Muscle of leg (tissue), 3 donors: ENCODE measurements at regions not wholly inside any gene's neighbourhood (a gene's known extent, or its start where the extent isn't known, plus 50 kb on each side); places are given as distances from the start of the nearest gene placed in this dataset.
A peak's percentile ranks its signal among the peaks of the same experiment; 100 is the strongest.
"Not testable (repeated sequence)": the region's sequence is repeated elsewhere in the genome, so short reads cannot be mapped to it uniquely, and the experiment has no call there.

ENCODE experiments used
- DNase-seq: peaks from one replicate; pipeline ENCODE4 v3.0.0; 2013
- H3K27ac ChIP-seq: one replicate; pipeline ENCODE4 v1.5.1; 2013; ENCODE audit warnings: mild to moderate bottlenecking, low read length, control low read depth
- H3K27me3 ChIP-seq: one replicate; pipeline ENCODE4 v1.6.1; 2013; ENCODE audit warnings: low read length; ENCODE audit not compliant: control insufficient read depth, insufficient read depth
- H3K36me3 ChIP-seq: one replicate; pipeline ENCODE4 v1.6.1; 2013; ENCODE audit warnings: low read length; ENCODE audit not compliant: control insufficient read depth, insufficient read depth
- H3K4me1 ChIP-seq: one replicate; pipeline ENCODE4 v1.6.1; 2013; ENCODE audit warnings: low read length; ENCODE audit not compliant: control insufficient read depth, insufficient read depth
- H3K4me3 ChIP-seq: one replicate; pipeline ENCODE4 v1.5.1; 2013; ENCODE audit warnings: low read length, control low read depth
- H3K9me3 ChIP-seq: replicated peaks from 2 replicates; pipeline ENCODE4 v1.6.1; 2013; ENCODE audit warnings: low read depth, low read length; ENCODE audit not compliant: control insufficient read depth
- WGBS: methylation state at CpG from one replicate; pipeline ENCODE4 v1.1.5; 2013; ENCODE audit warnings: missing lambda C conversion rate; ENCODE audit not compliant: insufficient coverage; 5-methylcytosine and 5-hydroxymethylcytosine counted together

- not testable (repeated sequence) for H3K4me3 ChIP-seq, H3K9me3 ChIP-seq, H3K27me3 ChIP-seq, H3K4me1 ChIP-seq, H3K36me3 ChIP-seq, H3K27ac ChIP-seq
- DNase-seq, result peak; percentile 57
- WGBS, result 0% methylated on average over 1 of the region's 7 CpGs
Measured at GRCh38 chr7:149930374-149931068, 56.8 kb downstream of the ATP6V0E2 start.

- H3K36me3 ChIP-seq, H3K9me3 ChIP-seq, H3K27ac ChIP-seq, H3K4me3 ChIP-seq, H3K4me1 ChIP-seq, H3K27me3 ChIP-seq: not testable (repeated sequence)
- DNase-seq, result peak; percentile 18
- whole genome bisulfite sequencing, result 40% methylated on average over 4 of the region's 5 CpGs
Measured at GRCh38 chr7:149933776-149934175, 60.0 kb downstream of the ATP6V0E2 start.

- no CpG with 5 or more reads among the region's 4 CpGs for WGBS
- H3K36me3 ChIP-seq, H3K27me3 ChIP-seq, H3K4me3 ChIP-seq, H3K4me1 ChIP-seq, H3K9me3 ChIP-seq, DNase-seq, H3K27ac ChIP-seq: not testable (repeated sequence)
Measured at GRCh38 chr7:149947346-149947745, 73.6 kb downstream of the ATP6V0E2 start.

GRCh38 chr7:149948444-149948843, 74.7 kb downstream of the ATP6V0E2 start:
- not testable (repeated sequence) for H3K27me3 ChIP-seq, H3K4me3 ChIP-seq, H3K36me3 ChIP-seq, H3K4me1 ChIP-seq, H3K27ac ChIP-seq, DNase-seq, H3K9me3 ChIP-seq
- WGBS, result 93% methylated on average over 4 of the region's 13 CpGs

- H3K36me3 ChIP-seq, H3K27me3 ChIP-seq, H3K9me3 ChIP-seq, H3K27ac ChIP-seq, H3K4me1 ChIP-seq, H3K4me3 ChIP-seq: not testable (repeated sequence)
- peak; percentile 9 for DNase-seq
- no CpG with 5 or more reads among the region's 13 CpGs for WGBS
Measured at GRCh38 chr7:149949863-149950577, 76.3 kb downstream of the ATP6V0E2 start.

GRCh38 chr7:149950578-149950924, 76.8 kb downstream of the ATP6V0E2 start:
- H3K4me1 ChIP-seq, H3K4me3 ChIP-seq, DNase-seq, H3K27ac ChIP-seq, H3K27me3 ChIP-seq, H3K36me3 ChIP-seq, H3K9me3 ChIP-seq: not testable (repeated sequence)
- WGBS, result no CpG with 5 or more reads among the region's 4 CpGs

- H3K9me3 ChIP-seq, DNase-seq, H3K4me1 ChIP-seq, H3K27me3 ChIP-seq, H3K27ac ChIP-seq, H3K4me3 ChIP-seq, H3K36me3 ChIP-seq: not testable (repeated sequence)
- no CpG with 5 or more reads among the region's 2 CpGs for WGBS
Measured at GRCh38 chr7:149951579-149951978, 77.8 kb downstream of the ATP6V0E2 start.

- H3K4me1 ChIP-seq, H3K36me3 ChIP-seq, DNase-seq, H3K9me3 ChIP-seq, H3K27ac ChIP-seq, H3K4me3 ChIP-seq, H3K27me3 ChIP-seq: not testable (repeated sequence)
- WGBS, result no CpG with 5 or more reads among the region's 2 CpGs
Measured at GRCh38 chr7:149958880-149959279, 85.1 kb downstream of the ATP6V0E2 start.

- DNase-seq, H3K4me1 ChIP-seq, H3K27me3 ChIP-seq, H3K27ac ChIP-seq, H3K9me3 ChIP-seq, H3K4me3 ChIP-seq, H3K36me3 ChIP-seq: not testable (repeated sequence)
Measured at GRCh38 chr7:149960863-149961262, 87.1 kb downstream of the ATP6V0E2 start.

GRCh38 chr7:149961878-149962277, 88.1 kb downstream of the ATP6V0E2 start:
- DNase-seq, H3K27me3 ChIP-seq, H3K36me3 ChIP-seq, H3K4me1 ChIP-seq, H3K27ac ChIP-seq, H3K9me3 ChIP-seq, H3K4me3 ChIP-seq: not testable (repeated sequence)
- no CpG with 5 or more reads among the region's 2 CpGs for WGBS
